SK-N-SH (cell line): ENCODE measurements at regions not wholly inside any gene's neighbourhood (a gene's known extent, or its start where the extent isn't known, plus 50 kb on each side); places are given as distances from the start of the nearest gene placed in this dataset.

Experiments
- EZH2phosphoT487 ChIP-seq: fragments of 200-600 bp; sonication (generic); IDR thresholded peaks from 2 replicates; pipeline ENCODE4 v1.6.1; 2017; ENCODE audit warnings: low read depth, mixed run types, mild to moderate bottlenecking, antibody characterized with exemption, moderate library complexity, borderline replicate concordance
- RAD21 ChIP-seq: IDR thresholded peaks from 2 replicates; pipeline ENCODE4 v1.6.1; 2012; ENCODE audit warnings: mild to moderate bottlenecking, low read length

DNA sequence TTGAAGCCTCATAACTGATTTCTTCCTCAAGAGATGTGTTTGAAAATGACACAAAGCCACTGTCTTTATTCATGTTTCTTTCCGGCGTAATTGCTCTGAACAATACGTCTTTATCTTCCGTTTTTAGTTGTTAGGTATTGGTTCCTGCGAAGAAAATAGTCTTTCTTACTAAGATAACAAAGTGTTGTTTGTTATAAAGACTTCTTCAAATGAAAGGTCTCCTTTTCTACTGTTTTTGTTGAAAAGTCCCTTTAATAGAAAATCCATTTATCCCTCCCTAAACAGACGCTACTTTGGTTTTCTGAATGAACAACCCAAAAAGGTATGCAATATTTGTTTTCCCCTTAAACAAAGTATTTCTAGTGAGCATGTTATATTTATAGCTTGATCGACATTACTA, 469.1 kb downstream of the KCNJ18 start:
- TF ChIP-seq RAD21 (no peak), EZH2phosphoT487 (no peak)
